Activated naive CD4-positive, alpha-beta T cell treated with anti-CD3 and anti-CD28 coated beads, Interleukin-2, amount 50 U/mL, for 72 hours (primary cell): ENCODE measurements at regions not wholly inside any gene's neighbourhood (a gene's known extent, or its start where the extent isn't known, plus 50 kb on each side); places are given as distances from the start of the nearest gene placed in this dataset.
"Not testable (repeated sequence)": the region's sequence is repeated elsewhere in the genome, so short reads cannot be mapped to it uniquely, and the experiment has no call there.

Experiments
- ATAC-seq, 2 donors: fragments of 150-1000 bp; cut with Tn5 transposase; 2 replicates each; pipeline ENCODE4 v1.10.0; 2021; ENCODE audit warnings: mild to moderate bottlenecking in 2 of 2, moderate library complexity in 2 of 2
- DNase-seq, 2 donors: peaks; one replicate each; pipeline ENCODE4 v3.0.0; 2021 to 2022; ENCODE audit warnings: low spot score in 2 of 2
- H3K27ac Mint-ChIP-seq, 2 donors: one replicate each; pipeline ENCODE4 v1.8.0; 2022; ENCODE audit warnings: mild to moderate bottlenecking in 2 of 2, mixed read lengths in 2 of 2
- H3K36me3 Mint-ChIP-seq, 2 donors: one replicate each; pipeline ENCODE4 v1.8.0; 2022; ENCODE audit warnings: mixed read lengths in 2 of 2
- H3K9me3 Mint-ChIP-seq, 2 donors: one replicate each; pipeline ENCODE4 v1.8.0; 2022; ENCODE audit warnings: mixed read lengths in 2 of 2

DNA sequence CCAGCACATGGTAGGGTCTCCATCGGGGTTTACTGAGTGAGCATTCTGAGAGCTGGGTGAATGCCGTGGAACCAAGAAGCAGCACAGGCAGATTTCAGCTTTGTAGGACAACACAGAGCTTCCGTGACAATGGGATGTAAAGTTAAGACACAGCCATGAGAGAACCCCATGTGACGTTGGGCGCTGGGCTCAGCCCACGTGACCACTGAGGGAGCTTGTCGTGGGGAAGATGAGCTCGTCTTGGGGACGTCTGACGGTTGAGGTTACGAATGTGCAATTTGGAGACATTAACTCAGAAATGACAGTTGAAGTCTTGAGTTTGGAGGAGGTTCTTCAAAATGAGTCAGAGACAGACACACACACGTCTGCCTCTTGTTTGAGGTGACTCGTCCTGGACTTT is 51.5 kb upstream of the MUC20 start:
- DNase-seq (peak; percentile 62 to 64), ATAC-seq (peak; percentile 92 to 96)
- H3K27ac Mint-ChIP-seq = peak overlapping the region; percentile 54 to 90
- not testable (repeated sequence) for H3K9me3 Mint-ChIP-seq, H3K36me3 Mint-ChIP-seq

DNA sequence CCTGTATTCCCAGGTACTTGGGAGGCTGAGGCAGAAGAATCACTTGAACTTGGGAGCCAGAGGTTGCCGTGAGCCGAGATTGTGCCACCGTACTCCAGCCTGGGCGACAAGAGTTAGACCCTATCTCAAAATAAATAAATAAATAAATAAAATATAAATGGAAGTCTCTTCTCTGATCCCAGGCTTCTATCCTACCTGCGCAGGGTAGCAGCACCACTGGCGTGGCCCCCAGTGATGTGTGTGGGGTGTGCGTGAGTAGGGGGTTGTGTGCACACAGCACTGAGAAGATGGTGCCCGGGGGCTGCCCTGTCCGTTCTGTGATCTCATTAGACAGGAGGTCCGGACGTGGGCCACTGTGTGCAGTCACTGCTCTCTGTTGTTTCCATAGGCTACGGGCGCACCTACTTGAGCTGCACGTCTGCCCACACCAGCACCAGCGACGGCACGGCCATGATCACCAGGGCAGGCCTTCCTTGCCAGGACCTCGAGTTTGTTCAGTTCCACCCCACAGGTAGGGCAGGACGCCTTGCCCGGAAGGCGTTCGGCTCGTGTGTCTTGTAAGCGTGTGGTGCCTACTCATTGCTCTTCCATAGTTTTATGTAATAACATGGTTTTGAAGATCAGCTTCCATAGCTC is 52.5 kb upstream of the MUC20 start:
- not testable (repeated sequence) for H3K36me3 Mint-ChIP-seq, ATAC-seq, H3K9me3 Mint-ChIP-seq
- peak overlapping the region in 1 of 2 donors; percentile 54 for H3K27ac Mint-ChIP-seq
- DNase-seq = peak in 1 of 2 donors; percentile 30

DNA sequence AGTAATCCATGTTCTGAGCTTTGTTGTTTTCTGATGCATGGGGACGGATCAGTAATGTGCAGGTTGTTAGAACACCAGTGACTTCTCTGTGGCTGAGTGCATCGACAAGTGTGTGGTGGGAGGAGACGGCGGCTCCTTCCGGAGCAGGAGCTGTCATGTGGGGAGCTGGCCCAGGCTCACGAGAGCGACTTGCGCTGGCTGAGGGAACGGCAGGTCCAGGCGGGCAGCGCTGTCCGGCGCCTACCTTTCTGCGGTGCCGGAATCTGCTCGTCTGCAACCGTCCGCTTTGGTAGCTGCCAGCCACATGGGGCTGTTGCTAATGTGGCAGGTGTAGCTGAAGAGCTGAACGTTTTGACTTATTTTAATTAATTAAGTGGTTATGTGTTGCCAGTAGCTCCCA is 55.5 kb upstream of the MUC20 start:
- ATAC-seq, H3K36me3 Mint-ChIP-seq, H3K9me3 Mint-ChIP-seq, H3K27ac Mint-ChIP-seq: not testable (repeated sequence)
- peak in 1 of 2 donors; percentile 54 for DNase-seq

DNA sequence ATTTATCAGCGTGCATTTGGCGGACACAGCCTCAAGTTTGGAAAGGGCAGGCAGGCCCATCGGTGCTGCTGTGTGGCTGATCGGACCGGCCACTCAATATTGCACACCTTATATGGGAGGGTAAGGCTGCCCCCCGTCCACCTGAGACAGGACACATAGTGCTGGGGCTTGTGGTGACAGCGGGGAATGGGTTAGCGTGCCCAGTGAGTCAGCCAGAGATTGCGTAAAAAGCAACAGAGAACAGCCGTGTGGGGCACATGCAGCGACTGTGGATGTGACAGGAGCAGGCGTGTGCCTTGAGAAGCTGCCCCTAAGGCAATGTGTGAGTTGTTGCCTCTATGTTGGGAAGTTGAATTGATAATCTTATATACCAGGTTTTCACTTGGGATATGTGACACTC is 56.6 kb upstream of the MUC20 start:
- H3K27ac Mint-ChIP-seq, H3K9me3 Mint-ChIP-seq, H3K36me3 Mint-ChIP-seq: not testable (repeated sequence)
- ATAC-seq (peak in 1 of 2 donors; percentile 18), DNase-seq (peak in 1 of 2 donors; percentile 48)

DNA sequence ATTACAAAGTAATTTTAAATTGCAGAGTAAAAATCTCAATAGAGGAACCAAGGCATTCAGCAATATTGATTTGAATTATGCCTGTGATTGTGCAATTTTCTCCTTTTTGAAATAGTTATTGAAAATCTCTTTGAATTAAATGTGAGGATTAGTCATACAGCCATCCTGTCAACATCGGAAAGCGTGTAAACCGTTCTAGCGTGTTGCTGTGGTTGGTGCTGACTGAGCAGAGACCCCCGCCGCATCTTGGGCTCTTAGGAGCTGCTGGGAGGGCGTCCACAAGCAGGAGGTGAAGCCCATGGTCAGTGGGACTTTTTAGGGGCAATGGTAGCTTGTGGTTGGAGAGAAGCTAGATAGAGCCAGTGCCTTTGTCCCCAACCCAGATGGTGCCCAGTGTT is 61.6 kb upstream of the MUC20 start:
- not testable (repeated sequence) for H3K9me3 Mint-ChIP-seq, H3K27ac Mint-ChIP-seq, H3K36me3 Mint-ChIP-seq, DNase-seq
- ATAC-seq = peak in 1 of 2 donors; percentile 22

DNA sequence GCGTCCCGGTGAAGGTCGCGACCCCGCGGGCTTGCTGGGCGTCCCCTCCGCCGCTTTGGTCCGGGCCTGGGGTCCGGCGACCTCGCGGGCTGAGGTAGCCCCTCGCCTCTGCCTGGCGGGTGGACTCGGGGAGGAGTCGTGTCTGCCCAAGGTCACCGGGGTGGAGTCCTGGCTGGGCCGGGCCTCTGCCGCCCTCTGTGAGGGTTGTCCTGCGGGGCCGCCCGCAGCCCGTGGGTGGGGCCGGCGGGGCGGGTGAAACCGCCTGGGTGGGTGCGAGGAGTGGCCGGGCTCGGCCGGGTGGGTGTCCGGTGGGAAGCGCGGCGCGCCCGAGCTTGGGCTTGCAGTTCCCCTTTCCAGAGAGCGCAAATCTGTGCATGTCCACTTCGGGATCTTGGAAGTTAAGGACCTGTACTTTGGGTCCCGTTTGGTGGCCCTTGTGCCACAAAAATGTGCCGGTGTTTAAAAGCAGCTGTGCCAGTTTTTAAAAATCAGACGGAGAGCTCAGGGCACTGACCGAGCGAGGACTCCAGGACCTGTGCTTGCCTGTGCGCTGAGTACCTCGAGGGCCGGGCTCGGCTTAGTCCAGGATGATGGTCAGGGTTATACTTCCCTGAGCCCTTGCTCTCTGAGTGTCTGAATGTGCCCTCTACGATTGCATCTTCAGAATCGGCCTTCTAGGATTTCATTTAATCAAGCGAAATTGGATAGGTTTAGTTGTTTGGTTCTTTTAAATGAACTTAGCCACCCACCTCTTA is 62.2 kb upstream of the MUC20 start:
- not testable (repeated sequence) for DNase-seq, H3K27ac Mint-ChIP-seq, H3K9me3 Mint-ChIP-seq, H3K36me3 Mint-ChIP-seq
- ATAC-seq = peak; percentile 32 to 59

DNA sequence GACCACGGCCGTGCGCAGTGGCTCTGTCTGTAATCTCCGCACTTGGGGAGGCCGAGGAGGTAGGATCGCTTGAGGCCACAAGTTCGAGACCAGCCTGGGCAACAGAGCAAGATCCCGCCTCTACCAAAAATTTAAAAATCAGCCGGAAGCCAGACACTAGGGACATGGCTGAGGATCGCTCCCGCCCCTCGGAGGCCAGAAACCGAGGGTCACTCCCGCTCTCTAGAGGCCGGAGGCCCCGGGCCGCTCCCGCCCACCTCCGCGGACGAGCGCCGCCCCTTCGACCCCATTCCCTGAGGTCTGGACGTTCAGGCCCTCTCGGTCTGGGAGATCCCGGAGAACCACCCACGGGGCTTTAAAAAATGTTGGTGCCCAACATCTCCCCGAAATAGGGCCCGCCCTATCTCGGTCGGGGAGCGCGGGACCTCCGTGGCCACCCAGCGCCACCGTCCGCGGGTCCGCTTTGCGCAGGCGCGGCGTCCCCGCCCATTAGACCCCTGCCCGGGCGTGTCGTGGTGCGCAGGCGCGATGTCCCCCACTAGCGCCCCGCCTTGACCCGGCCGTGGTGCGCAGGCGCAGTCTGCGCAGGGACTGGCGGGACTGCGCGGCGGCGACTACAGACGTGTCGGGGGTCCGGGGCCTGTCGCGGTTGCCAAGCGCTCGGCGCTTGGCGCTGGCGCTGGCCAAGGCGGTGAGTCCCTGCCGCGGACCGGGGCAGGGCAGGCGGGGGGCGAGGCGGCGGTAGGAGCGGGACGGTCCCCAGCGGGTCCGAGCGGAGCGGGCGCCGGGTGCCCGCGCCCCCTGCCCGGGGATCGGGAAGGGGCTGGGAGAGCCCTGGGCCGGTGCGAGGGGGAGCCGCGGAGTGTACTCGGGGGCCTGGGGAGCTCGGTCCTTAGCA is 63.1 kb upstream of the MUC20 start:
- DNase-seq (peak; percentile 95), ATAC-seq (peak; percentile 88 to 90)
- peak overlapping the region; percentile 79 to 95 for H3K27ac Mint-ChIP-seq
- not testable (repeated sequence) for H3K36me3 Mint-ChIP-seq, H3K9me3 Mint-ChIP-seq

DNA sequence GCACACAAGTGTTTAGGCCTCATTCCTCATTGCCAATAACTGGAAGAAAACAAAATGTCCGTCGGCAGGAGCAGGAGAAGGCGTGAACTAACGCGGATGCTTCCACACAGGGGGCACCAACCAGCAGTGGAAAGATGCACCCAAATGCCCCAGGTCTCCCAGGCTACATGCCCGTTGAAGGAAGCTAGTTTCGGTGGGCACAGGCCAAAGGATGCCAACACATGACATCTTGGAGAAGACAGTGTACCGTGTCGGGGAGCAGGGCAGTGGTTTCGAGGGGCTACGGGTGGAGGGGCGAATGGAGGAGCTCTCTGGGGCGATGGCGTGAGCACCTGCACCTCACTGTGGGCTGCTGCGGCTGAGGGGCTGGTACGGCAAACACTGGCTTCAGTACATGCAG is 64.7 kb upstream of the MUC20 start:
- H3K27ac Mint-ChIP-seq, ATAC-seq, H3K36me3 Mint-ChIP-seq, H3K9me3 Mint-ChIP-seq: not testable (repeated sequence)
- DNase-seq = peak in 1 of 2 donors; percentile 47

DNA sequence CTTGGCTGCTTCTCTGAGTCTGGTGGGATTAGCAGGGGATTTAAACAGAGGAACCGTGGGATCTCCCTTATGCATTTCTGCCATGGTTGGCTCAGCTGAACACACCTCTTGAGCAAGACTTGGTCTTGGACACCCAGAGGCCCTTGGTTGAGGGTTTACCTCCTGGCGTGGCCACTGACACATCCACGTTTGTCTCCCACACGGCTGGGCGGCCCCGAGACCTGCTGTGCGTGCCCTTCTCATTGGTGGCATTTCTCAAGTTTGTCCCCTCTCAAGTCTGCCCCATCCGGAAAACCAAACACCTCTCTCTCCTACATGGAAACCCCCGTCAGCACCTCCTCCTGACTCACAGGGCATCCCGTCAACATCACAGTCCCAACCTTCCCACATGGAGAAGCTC is 66.0 kb upstream of the MUC20 start:
- H3K9me3 Mint-ChIP-seq, H3K36me3 Mint-ChIP-seq, H3K27ac Mint-ChIP-seq, ATAC-seq, DNase-seq: not testable (repeated sequence)

DNA sequence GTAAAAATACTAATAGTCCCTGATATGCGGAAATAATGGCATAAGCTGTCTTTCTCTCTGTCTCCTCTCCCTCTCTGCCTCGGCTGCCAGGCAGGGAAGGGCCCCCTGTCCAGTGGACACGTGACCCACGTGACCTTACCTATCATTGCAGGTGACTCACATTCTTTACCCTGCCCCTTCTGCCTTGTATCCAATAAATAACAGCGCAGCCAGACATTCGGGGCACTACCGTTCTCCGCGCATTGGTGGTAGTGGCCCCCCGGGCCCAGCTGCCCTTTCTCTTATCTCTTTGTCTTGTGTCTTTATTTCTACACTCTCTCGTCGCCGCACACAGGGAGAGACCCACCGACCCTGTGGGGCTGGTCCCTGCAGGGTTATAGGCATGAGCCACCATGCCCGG is 66.6 kb upstream of the MUC20 start:
- peak in 1 of 2 donors; percentile 41 for DNase-seq
- not testable (repeated sequence) for H3K9me3 Mint-ChIP-seq, H3K36me3 Mint-ChIP-seq, H3K27ac Mint-ChIP-seq, ATAC-seq

DNA sequence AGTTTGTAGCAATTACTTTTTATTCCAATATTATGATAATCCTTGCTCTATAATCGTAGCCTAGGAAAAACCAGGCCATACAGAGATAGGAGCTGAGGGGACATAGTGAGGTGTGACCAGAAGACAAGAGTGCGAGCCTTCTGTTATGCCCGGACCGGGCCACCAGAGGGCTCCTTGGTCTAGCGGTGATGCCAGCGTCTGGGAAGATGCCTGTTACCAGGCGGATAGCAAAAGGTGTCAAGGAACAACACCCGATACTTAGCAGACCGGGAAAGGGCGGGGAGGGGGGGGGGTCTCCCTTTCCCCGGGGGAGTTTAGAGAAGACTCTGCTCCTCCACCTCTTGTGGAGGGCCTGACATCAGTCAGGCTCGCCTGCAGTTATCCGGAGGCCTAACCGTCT is 67.1 kb upstream of the MUC20 start:
- peak in 1 of 2 donors; percentile 43 for DNase-seq
- not testable (repeated sequence) for H3K27ac Mint-ChIP-seq, H3K36me3 Mint-ChIP-seq, ATAC-seq, H3K9me3 Mint-ChIP-seq

DNA sequence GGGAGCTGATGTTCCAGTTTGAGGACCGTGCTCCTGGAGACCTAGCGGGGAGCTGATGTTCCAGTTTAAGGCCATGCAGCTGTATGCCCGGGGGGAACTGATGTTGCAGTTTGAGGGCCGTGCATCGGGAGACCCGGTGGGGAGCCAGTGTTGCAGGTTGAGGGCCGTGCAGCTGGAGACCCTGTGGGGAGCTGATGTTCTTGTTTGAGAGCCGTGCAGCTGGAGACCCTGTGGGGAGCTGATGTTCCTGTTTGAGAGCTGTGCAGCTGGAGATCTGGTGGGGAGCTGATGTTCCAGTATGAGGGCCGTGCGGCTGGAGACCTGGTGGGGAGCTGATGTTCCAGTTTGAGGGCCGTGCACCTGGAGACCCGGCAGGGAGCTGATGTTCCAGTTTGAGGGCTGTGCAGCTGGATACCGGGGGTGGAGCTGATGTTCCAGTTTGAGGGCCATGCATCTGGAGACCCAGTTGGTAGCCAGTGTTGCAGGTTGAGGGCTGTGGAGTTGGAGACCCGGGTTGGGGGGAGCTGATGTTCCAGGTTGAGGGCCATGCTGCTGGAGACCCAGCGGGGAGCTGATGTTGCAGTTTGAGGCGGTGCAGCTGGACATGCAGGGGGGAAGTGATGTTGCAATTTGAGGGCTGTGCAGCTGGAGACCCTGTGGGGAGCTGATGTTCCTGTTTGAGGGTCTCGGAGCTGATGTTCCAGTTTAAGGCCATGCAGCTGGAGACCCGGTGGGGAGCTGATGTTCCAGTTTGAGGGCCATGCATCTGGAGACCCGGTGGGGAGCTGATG is 64.4 kb upstream of the APOD start:
- H3K36me3 Mint-ChIP-seq, H3K27ac Mint-ChIP-seq: not testable (repeated sequence)

DNA sequence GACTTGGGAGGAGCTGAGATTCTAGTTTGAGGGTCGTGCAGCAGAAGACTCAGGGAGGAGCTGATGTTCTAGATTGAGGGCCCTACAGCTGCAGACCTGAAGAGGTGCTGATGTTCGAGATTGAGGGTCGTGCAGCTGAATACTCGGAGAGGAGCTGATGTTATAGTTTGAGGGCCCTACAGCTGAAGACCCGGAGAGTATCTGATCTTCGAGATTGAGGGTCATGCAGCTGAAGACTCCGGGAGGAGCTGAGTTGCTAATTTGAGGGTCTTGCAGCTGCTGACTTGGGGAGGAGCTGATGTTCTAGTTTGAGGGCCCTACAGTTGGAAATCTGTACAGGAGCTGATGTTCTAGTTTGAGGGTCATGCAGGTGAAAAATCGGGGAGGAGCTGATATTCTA is 62.1 kb upstream of the APOD start:
- H3K27ac Mint-ChIP-seq, ATAC-seq: not testable (repeated sequence)

More for the DNA sequence above, 64.4 kb upstream of the APOD start:
- not testable (repeated sequence) for ATAC-seq, H3K9me3 Mint-ChIP-seq
- DNase-seq = peak in 1 of 2 donors; percentile 31

DNA sequence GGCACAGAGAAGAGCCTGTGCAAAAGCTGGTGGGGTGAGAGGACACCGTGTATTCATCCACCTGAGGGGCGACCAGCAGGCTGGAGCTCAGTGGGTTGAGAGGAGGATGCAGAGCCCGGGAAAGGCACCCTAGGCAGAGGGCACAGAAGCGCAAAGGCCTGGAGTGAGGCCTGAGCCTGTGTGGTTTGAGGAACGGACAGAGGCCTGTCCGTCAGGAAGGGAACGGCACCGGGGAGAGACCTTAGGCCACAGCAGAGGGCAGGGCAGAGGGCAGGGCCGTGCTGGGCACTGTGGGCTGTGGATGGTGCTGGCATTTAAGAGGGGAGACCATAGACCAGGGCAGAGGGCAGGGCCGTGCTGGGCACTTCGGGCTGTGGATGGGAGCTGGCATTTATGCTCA is 59.5 kb upstream of the APOD start:
- H3K9me3 Mint-ChIP-seq, H3K36me3 Mint-ChIP-seq, ATAC-seq, DNase-seq, H3K27ac Mint-ChIP-seq: not testable (repeated sequence)

More for the DNA sequence above, 62.1 kb upstream of the APOD start:
- not testable (repeated sequence) for H3K9me3 Mint-ChIP-seq, DNase-seq, H3K36me3 Mint-ChIP-seq

DNA sequence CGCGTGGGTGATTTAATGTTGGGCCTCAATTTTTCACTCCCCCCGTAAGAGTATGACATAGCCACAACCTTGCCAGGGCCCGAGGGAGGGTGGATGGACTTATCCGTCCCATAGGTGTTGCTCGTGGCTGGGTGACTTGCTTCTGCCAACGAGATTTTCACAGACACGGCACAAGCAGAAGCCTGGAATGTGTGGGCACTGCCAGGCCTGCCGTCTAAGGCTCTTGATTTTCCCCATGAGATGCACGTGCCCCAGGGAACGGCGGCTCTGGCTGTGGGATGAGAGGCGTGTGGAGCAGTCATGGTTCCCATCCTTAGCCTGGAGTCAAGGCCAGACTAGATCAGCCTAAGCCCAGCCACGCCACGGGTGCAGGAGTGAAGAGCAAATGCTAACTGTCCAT is 58.6 kb upstream of the APOD start:
- not testable (repeated sequence) for H3K36me3 Mint-ChIP-seq, DNase-seq, ATAC-seq, H3K9me3 Mint-ChIP-seq
- H3K27ac Mint-ChIP-seq = peak overlapping the region in 1 of 2 donors; percentile 23

DNA sequence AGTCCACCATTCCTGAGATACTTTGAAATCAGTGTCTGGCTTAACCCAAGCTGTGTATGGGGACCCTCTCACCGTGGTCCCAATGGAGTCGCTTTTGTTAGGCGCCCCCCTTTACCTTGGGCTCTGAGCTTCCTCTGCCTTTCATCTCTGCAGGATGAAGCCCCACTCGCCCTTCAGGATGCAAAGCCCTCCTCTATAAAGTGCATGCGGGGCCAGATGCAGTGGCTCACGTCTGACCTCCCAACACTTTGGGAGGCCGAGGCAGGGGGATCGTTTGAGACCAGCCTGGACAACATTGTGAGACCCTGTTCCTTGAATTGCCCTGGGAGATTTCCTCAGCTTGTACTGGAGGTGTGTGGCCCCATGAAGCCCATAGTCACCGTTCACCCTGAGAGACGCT is 54.7 kb upstream of the APOD start:
- H3K36me3 Mint-ChIP-seq = not testable (repeated sequence)

More for the DNA sequence above, 54.7 kb upstream of the APOD start:
- not testable (repeated sequence) for H3K27ac Mint-ChIP-seq, ATAC-seq, DNase-seq, H3K9me3 Mint-ChIP-seq
